ENCODE measurements at regions not wholly inside any gene's neighbourhood (a gene's known extent, or its start where the extent isn't known, plus 50 kb on each side); places are given as distances from the start of the nearest gene placed in this dataset.

DNA sequence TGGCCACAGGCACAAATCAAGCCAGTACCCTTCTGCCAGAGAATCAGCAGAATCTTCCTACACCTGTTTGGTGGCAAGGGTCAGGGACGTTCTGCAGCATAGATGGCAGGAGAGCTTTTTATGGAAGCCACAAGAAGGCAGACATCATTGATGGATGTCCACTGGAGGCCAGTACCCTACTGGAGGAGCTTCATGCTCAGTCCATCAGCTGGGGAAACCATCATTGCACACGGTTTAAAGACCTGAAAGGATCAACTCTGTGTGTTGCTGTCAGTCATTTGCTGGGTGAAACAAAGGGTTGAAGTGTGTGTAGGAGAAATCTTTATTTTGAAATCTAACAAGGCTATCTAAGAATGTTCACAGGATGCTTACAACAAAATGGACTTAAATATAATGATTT is 158.9 kb upstream of the SASH1 start:
- H3K4me3 ChIP-seq (ENCODE audit: low read depth, low read length): no peak overlapping the region
- TF ChIP-seq, protein P1, sequence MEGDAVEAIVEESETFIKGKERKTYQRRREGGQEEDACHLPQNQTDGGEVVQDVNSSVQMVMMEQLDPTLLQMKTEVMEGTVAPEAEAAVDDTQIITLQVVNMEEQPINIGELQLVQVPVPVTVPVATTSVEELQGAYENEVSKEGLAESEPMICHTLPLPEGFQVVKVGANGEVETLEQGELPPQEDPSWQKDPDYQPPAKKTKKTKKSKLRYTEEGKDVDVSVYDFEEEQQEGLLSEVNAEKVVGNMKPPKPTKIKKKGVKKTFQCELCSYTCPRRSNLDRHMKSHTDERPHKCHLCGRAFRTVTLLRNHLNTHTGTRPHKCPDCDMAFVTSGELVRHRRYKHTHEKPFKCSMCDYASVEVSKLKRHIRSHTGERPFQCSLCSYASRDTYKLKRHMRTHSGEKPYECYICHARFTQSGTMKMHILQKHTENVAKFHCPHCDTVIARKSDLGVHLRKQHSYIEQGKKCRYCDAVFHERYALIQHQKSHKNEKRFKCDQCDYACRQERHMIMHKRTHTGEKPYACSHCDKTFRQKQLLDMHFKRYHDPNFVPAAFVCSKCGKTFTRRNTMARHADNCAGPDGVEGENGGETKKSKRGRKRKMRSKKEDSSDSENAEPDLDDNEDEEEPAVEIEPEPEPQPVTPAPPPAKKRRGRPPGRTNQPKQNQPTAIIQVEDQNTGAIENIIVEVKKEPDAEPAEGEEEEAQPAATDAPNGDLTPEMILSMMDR (IDR thresholded peaks at IDR 0.05; ENCODE audit: low read depth, low read length): no peak
- DNase-seq (ENCODE audit: low read depth, low spot score): no peak
- in situ Hi-C loops (cut with HindIII; ENCODE audit: low sequenced_read_pairs): no loop called here

- H3K4me3 ChIP-seq (ENCODE audit: low read depth, low read length): no peak overlapping the region
- DNase-seq (ENCODE audit: low read depth, low spot score): no peak
- TF ChIP-seq, protein P1 (IDR thresholded peaks at IDR 0.05; ENCODE audit: low read depth, low read length): no peak
- in situ Hi-C loops (cut with HindIII; ENCODE audit: low sequenced_read_pairs): no loop called here
These were observed 155.7 kb upstream of the SASH1 start for GRCh38 chr6:148186916-148187315.

DNA sequence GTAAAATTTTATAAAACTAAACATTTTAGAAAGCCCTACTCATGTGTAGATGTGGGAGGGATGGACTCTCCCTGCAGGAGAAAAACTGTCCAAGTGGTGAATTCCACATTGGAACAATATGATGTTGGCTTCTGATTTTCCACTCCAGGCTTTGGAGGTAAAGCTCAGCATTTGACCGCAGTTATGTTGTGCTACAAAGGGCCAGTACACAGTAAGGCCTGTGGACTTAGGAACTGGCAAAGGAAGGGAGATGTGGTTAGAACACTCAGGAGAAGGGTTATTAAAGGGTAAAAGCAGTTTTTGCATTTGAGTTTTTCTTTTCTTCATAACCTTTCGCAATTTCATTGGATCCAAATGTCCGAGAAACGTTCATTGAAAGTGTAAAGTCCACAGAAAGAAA is 150.3 kb upstream of the SASH1 start:
- H3K4me3 ChIP-seq (ENCODE audit: low read depth, low read length): no peak overlapping the region
- DNase-seq (ENCODE audit: low read depth, low spot score): peak; percentile 86
- TF ChIP-seq, protein P1 (IDR thresholded peaks at IDR 0.05; ENCODE audit: low read depth, low read length): no peak
- in situ Hi-C loops (cut with HindIII; ENCODE audit: low sequenced_read_pairs): no loop called here

GRCh38 chr6:148193063-148193680 is 149.5 kb upstream of the SASH1 start:
- TF ChIP-seq, protein P1 (IDR thresholded peaks at IDR 0.05; ENCODE audit: low read depth, low read length): no peak
- in situ Hi-C loops (cut with HindIII; ENCODE audit: low sequenced_read_pairs): no loop called here

GRCh38 chr6:148195511-148195910 is 147.1 kb upstream of the SASH1 start:
- DNase-seq (ENCODE audit: low read depth, low spot score): no peak
- in situ Hi-C loops (cut with HindIII; ENCODE audit: low sequenced_read_pairs): no loop called here
- H3K4me3 ChIP-seq (ENCODE audit: low read depth, low read length): no peak overlapping the region
- TF ChIP-seq, protein P1 (IDR thresholded peaks at IDR 0.05; ENCODE audit: low read depth, low read length): no peak

More at GRCh38 chr6:148193063-148193680, 149.5 kb upstream of the SASH1 start:
- no peak overlapping the region for H3K4me3 ChIP-seq (ENCODE audit: low read depth, low read length)
- DNase-seq (ENCODE audit: low read depth, low spot score): no peak

GRCh38 chr6:148199584-148199983 is 143.1 kb upstream of the SASH1 start:
- in situ Hi-C loops (cut with HindIII; ENCODE audit: low sequenced_read_pairs): no loop called here
- TF ChIP-seq, protein P1 (IDR thresholded peaks at IDR 0.05; ENCODE audit: low read depth, low read length): no peak
- DNase-seq (ENCODE audit: low read depth, low spot score): no peak
- no peak overlapping the region for H3K4me3 ChIP-seq (ENCODE audit: low read depth, low read length)

Measured in astrocyte of the spinal cord (primary cell).